Natural killer cell (primary cell): ENCODE measurements at regions not wholly inside any gene's neighbourhood (a gene's known extent, or its start where the extent isn't known, plus 50 kb on each side); places are given as distances from the start of the nearest gene placed in this dataset.

Experiments
- ATAC-seq, 3 donors: fragments of 150-1000 bp in 2 of 3; fragments of 200-7000 bp in 1 of 3; cut with Tn5 transposase; 1 replicate in 1 of 3; 2 replicates in 2 of 3; pipeline ENCODE4 v1.10.0; 2021; ENCODE audit warnings: mild to moderate bottlenecking in 2 of 3, moderate library complexity in 2 of 3
- DNase-seq, 2 donors: peaks; one replicate each; pipeline versions ENCODE4 v3.0.0 to v3.0.0-alpha.2; 2013 to 2021; ENCODE audit warnings: mixed read lengths in 1 of 2
- H3K27ac ChIP-seq: one replicate; pipeline ENCODE4 v1.5.1; 2013; ENCODE audit warnings: mild to moderate bottlenecking, low read length
- H3K27me3 ChIP-seq: one replicate; pipeline ENCODE4 v1.6.1; 2013; ENCODE audit warnings: low read length; ENCODE audit not compliant: control insufficient read depth, insufficient read depth
- H3K36me3 ChIP-seq: one replicate; pipeline ENCODE4 v1.6.1; 2013; ENCODE audit warnings: low read length; ENCODE audit not compliant: control insufficient read depth, insufficient read depth
- H3K4me1 ChIP-seq: one replicate; pipeline ENCODE4 v1.6.1; 2013; ENCODE audit warnings: low read length; ENCODE audit not compliant: control insufficient read depth, insufficient read depth
- H3K4me3 ChIP-seq: one replicate; pipeline ENCODE4 v1.5.1; 2013; ENCODE audit warnings: low read length
- H3K9me3 ChIP-seq: one replicate; pipeline ENCODE4 v1.6.1; 2013; ENCODE audit warnings: low read length; ENCODE audit not compliant: control insufficient read depth, insufficient read depth
- H3K27ac Mint-ChIP-seq, 2 donors: one replicate each; pipeline ENCODE4 v1.8.0; 2022; ENCODE audit warnings: mild to moderate bottlenecking in 2 of 2, mixed read lengths in 2 of 2, moderate library complexity in 1 of 2
- H3K27me3 Mint-ChIP-seq, 2 donors: one replicate each; pipeline ENCODE4 v1.8.0; 2022; ENCODE audit warnings: low read depth in 2 of 2, mixed read lengths in 2 of 2
- H3K36me3 Mint-ChIP-seq: one replicate; pipeline ENCODE4 v1.8.0; 2022; ENCODE audit warnings: mixed read lengths
- H3K4me1 Mint-ChIP-seq, 2 donors: one replicate each; pipeline ENCODE4 v1.8.0; 2022; ENCODE audit warnings: mixed read lengths in 2 of 2
- H3K4me3 Mint-ChIP-seq: one replicate; pipeline ENCODE4 v1.8.0; 2022; ENCODE audit warnings: mild to moderate bottlenecking, moderate library complexity, mixed read lengths
- H3K9me3 Mint-ChIP-seq, 2 donors: one replicate each; pipeline ENCODE4 v1.8.0; 2022; ENCODE audit warnings: mixed read lengths in 2 of 2
- WGBS: methylation state at CpG from one replicate; pipeline ENCODE4 v1.1.7; 2013; ENCODE audit warnings: missing lambda C conversion rate; ENCODE audit not compliant: insufficient coverage; 5-methylcytosine and 5-hydroxymethylcytosine counted together
- intact Hi-C: fragments of 100-400 bp; cut with micrococcal nuclease; formaldehyde crosslinking; loops from one replicate; pipeline ENCODE4 v1.14.2; 2022
- TF ChIP-seq, protein P1 (sequence below): fragments of 200-600 bp; IDR thresholded peaks from one replicate; pipeline ENCODE4 v1.8.0; 2022; ENCODE audit warnings: antibody characterized with exemption

DNA sequence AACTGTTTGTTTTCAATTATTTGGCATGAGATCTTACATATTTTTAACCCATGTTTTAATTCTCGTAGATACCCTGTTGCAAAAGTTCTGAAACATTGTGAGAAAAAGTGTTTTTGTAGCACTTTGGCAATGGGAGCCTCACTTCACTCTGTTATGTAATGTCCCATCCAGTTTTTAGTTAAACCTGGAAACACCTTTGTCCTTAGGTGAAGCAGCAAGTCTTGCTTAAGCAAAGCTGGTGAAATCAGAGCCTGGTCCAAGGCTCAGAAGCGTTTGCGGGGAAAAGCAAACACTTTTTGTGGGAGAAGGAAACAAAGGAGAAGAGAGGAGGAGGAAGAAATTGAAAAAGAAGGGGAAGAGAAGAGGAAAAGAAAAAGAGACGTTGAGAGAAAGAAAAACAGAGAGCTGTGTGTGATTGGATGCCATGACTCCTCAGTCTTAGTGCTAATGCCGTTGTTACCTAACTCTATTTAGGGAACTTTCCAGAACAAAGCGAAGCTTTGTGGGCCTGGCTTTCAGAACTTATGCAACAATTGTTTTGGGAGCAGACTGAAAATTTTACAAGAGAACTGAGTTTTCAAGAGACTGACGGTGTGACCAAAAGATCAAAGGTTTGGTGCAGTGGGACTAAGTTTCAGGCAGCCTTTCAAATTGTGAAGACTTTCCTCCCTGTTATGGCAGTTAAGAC lies 93.1 kb downstream of the NTMT2 start:
- H3K9me3 Mint-ChIP-seq: no peaks in the 10 kb centered on the region
- TF ChIP-seq, protein P1, sequence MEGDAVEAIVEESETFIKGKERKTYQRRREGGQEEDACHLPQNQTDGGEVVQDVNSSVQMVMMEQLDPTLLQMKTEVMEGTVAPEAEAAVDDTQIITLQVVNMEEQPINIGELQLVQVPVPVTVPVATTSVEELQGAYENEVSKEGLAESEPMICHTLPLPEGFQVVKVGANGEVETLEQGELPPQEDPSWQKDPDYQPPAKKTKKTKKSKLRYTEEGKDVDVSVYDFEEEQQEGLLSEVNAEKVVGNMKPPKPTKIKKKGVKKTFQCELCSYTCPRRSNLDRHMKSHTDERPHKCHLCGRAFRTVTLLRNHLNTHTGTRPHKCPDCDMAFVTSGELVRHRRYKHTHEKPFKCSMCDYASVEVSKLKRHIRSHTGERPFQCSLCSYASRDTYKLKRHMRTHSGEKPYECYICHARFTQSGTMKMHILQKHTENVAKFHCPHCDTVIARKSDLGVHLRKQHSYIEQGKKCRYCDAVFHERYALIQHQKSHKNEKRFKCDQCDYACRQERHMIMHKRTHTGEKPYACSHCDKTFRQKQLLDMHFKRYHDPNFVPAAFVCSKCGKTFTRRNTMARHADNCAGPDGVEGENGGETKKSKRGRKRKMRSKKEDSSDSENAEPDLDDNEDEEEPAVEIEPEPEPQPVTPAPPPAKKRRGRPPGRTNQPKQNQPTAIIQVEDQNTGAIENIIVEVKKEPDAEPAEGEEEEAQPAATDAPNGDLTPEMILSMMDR: no peak
- intact Hi-C loops: no loop called here
- Histone ChIP-seq H3K4me3 (no peak overlapping the region), H3K9me3 (no peaks in the 10 kb centered on the region), H3K27me3 (no peaks in the 10 kb centered on the region), H3K36me3 (no peaks in the 10 kb centered on the region), H3K27ac (no peak overlapping the region), H3K4me1 (no peaks in the 10 kb centered on the region)
- peaks cover 3 to 11% of the 10 kb centered on the region in 2 donors for H3K27me3 Mint-ChIP-seq
- H3K4me1 Mint-ChIP-seq: no peaks in the 10 kb centered on the region
- no peak for DNase-seq
- WGBS: 81% methylated on average over 7 of the region's 7 CpGs
- H3K27ac Mint-ChIP-seq: no peak overlapping the region
- H3K4me3 Mint-ChIP-seq: no peak overlapping the region
- no peak for ATAC-seq
- H3K36me3 Mint-ChIP-seq: no peaks in the 10 kb centered on the region

DNA sequence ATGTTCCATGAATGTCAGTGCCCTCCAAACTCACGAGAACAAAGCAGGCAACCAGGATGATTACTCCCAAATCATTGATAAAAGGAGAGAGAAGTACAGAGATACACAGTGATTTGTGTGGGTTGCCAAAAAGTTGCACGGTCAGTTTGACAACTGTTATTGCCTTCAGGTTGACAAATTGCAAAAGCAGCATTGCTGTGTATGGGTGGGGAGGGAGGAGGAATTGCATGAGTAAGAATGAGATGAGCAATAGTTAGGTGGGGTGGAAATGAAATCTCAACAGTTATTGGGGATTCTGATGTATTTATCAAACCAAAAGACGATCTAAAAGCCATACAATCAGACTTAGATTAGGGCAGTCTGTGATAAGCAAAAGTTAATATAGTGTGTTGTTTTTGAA lies 93.7 kb downstream of the NTMT2 start:
- Histone ChIP-seq H3K27me3 (no peaks in the 10 kb centered on the region), H3K4me3 (no peak overlapping the region), H3K36me3 (no peaks in the 10 kb centered on the region), H3K4me1 (no peaks in the 10 kb centered on the region), H3K9me3 (no peaks in the 10 kb centered on the region), H3K27ac (no peak overlapping the region)
- H3K27ac Mint-ChIP-seq: no peak overlapping the region
- no peaks in the 10 kb centered on the region for H3K9me3 Mint-ChIP-seq
- peaks cover under 1 to 11% of the 10 kb centered on the region in 2 donors for H3K27me3 Mint-ChIP-seq
- no peaks in the 10 kb centered on the region for H3K4me1 Mint-ChIP-seq
- WGBS: 70% methylated on average over 3 of the region's 3 CpGs
- TF ChIP-seq, protein P1: no peak
- intact Hi-C loops: no loop called here
- ATAC-seq (no peak), DNase-seq (no peak)
- H3K4me3 Mint-ChIP-seq: no peak overlapping the region
- H3K36me3 Mint-ChIP-seq: no peaks in the 10 kb centered on the region

DNA sequence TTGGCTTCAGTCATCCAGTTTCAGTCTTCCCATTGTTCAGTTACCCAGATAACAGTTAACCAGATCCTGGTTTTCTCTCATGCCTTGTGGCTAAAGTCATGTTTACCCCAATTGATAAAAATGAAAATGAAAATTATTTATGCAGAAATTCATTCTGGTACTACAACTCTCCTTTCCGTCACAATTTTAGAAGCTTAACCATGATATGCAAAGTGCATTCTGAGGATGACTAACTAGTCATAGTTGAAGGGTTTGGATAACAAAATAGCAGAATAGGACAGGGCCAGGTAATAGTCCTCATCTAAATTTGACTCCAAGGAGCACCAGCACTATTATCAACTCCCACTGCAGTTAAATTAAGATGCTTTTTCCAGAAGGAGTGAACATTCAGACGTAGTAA lies 94.7 kb downstream of the NTMT2 start:
- no peaks in the 10 kb centered on the region for H3K36me3 ChIP-seq
- H3K4me3 ChIP-seq: no peak overlapping the region
- Mint-ChIP-seq H3K27ac (no peak overlapping the region), H3K4me3 (no peak overlapping the region), H3K27me3 (peaks cover 0 to 11% of the 10 kb centered on the region in 2 donors), H3K4me1 (no peaks in the 10 kb centered on the region), H3K36me3 (no peaks in the 10 kb centered on the region), H3K9me3 (no peaks in the 10 kb centered on the region)
- no peaks in the 10 kb centered on the region for H3K27me3 ChIP-seq
- 85% methylated on average over 2 of the region's 2 CpGs for WGBS
- ATAC-seq: no peak
- no peak for DNase-seq
- no peak overlapping the region for H3K27ac ChIP-seq
- no peaks in the 10 kb centered on the region for H3K4me1 ChIP-seq
- intact Hi-C loops: no loop called here
- H3K9me3 ChIP-seq: no peaks in the 10 kb centered on the region
- TF ChIP-seq, protein P1: no peak

DNA sequence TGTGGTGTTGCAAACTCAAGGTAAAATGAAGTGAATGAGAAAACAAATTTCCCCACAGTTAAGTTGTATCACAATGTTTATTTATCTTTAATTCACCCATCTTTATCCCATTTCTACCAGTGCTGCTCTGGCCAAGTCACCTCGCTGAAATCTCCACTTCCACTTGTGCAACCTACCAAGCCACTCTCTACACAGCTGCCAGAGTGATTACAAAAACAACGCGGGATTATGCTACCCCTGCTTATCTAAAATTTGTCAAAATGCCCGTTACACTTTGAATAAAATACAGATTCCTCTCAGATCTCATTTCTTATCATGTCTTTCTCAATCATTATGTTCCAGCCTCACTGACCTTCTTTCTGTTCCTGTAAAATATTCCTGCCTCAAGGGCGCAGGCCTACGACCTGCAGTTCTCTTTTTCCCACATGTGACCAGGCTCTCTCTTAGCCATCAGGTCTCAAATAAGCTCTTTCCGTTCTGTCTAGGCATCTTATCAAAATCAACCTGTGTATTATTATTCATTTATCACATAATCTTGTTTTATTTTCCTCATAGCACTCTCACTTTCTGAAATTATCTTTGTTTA lies 95.6 kb downstream of the NTMT2 start:
- Mint-ChIP-seq H3K4me1 (no peaks in the 10 kb centered on the region), H3K27ac (no peak overlapping the region), H3K4me3 (no peak overlapping the region), H3K27me3 (peaks cover 0 to 11% of the 10 kb centered on the region in 2 donors), H3K36me3 (no peaks in the 10 kb centered on the region), H3K9me3 (no peaks in the 10 kb centered on the region)
- WGBS: 92% methylated on average over 7 of the region's 7 CpGs
- no peaks in the 10 kb centered on the region for H3K9me3 ChIP-seq
- H3K36me3 ChIP-seq: no peaks in the 10 kb centered on the region
- TF ChIP-seq, protein P1: no peak
- no peak overlapping the region for H3K27ac ChIP-seq
- DNase-seq (no peak), ATAC-seq (no peak)
- H3K4me3 ChIP-seq: no peak overlapping the region
- H3K27me3 ChIP-seq: no peaks in the 10 kb centered on the region
- intact Hi-C loops: no loop called here
- no peaks in the 10 kb centered on the region for H3K4me1 ChIP-seq
